ENCODE measurements at regions not wholly inside any gene's neighbourhood (a gene's known extent, or its start where the extent isn't known, plus 50 kb on each side); places are given as distances from the start of the nearest gene placed in this dataset.
"Not testable (repeated sequence)": the region's sequence is repeated elsewhere in the genome, so short reads cannot be mapped to it uniquely, and the experiment has no call there.

DNA sequence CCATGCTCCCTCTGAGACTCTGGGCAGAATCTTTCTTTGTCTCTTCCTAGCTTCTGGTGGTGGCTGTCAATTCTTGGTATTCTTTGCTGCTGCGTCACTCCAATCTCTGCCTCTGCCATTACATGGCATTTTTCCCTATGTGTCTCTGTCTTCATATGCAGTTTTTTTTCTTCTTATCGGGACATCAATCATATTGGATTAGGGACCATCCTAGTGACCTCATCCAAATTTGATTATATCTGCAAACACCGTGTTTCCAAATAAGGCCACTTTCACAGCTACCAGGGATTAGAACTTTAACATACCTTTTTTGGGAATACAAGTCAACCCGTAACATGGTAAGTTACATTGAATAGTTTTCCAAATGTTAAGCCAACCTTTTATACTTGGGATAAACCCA, 358.2 kb upstream of the FRG2C start:
- no peak for ATAC-seq
- Mint-ChIP-seq H3K9me3 (no peaks in the 10 kb centered on the region), H3K27me3 (no peaks in the 10 kb centered on the region), H3K4me1 (no peaks in the 10 kb centered on the region), H3K4me3 (no peak overlapping the region), H3K27ac (no peak overlapping the region)
- no peak for DNase-seq

DNA sequence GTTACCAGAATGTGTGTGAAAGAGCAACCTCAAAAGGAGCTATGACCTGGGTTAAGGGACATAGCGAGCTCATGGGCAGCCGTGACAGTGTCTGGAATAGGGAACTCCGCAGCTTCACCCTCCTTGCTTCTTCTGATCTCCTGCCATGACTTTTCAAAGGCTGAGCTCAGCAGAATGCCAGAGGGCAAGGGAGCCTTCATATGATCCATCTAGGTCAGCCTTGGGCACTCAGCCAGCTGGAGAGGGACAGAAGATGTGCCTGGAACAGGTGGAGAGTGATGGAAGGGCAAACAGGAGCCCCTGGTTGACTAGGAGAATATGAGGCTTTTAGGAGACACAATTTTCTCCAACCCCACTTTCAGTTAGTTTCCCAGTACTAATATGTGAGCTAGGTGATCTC, 352.8 kb upstream of the FRG2C start:
- H3K27ac Mint-ChIP-seq, H3K27me3 Mint-ChIP-seq, H3K4me1 Mint-ChIP-seq, H3K4me3 Mint-ChIP-seq, DNase-seq, ATAC-seq, H3K9me3 Mint-ChIP-seq: not testable (repeated sequence)

DNA sequence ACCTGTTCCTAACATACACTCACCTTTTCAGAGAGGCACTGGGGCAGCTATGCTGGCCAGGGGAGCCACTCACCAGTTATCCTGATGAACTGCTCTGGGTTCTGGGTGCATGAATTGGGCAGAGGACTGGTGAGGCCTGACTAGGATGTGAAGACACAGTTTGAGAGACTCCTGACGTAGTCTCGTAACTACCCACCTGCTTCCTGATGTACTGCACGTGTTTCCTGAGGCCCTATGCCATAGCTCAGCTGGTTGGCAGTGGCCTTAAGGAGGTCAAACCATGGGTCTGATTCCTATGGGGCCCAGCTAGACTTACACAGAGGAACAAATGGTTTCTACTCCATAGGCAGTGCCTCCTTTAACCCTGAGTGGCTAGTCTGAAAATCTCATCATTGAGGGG, 351.7 kb upstream of the FRG2C start:
- H3K4me3 Mint-ChIP-seq, ATAC-seq, H3K27me3 Mint-ChIP-seq, H3K9me3 Mint-ChIP-seq, DNase-seq, H3K4me1 Mint-ChIP-seq, H3K27ac Mint-ChIP-seq: not testable (repeated sequence)

DNA sequence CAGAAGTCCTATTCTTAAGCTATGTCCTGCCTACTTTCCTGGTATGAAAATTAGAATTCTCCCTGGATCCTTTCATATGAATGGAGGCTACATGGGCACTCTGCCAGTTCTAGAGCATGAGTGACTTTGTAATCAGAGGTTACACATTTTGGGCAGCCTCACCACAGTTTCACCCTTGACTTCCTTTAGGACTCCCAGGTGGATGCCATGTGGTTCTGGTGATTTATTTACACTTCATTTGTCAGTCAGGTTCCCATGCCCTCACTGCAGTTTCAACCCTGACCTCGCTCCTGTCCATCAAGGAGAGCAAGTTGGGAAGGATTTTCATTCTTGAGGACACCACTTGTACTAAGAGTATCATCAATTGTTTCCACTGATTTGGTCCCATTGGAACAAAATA, 344.4 kb upstream of the FRG2C start:
- ATAC-seq, H3K9me3 Mint-ChIP-seq, DNase-seq, H3K27me3 Mint-ChIP-seq, H3K27ac Mint-ChIP-seq, H3K4me3 Mint-ChIP-seq, H3K4me1 Mint-ChIP-seq: not testable (repeated sequence)

DNA sequence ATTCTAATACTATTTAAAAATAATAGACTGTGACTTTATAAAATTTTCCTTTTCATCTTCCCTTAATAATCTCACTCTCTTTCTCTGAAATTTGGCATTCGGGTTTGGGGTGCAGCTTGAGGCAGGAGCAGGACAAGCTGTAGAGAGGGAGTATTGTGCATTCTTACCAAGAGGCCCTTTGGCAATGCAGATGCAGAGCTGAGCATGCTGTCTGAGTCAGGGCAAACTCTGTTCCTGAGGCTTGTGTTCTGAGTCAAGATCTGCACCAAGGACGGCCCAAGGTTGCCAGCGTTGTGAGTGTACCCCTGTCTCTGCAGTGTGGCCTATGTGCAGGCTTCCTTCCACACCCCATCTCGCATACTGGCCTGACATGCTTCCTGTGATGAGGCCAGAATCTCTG, 343.8 kb upstream of the FRG2C start:
- Mint-ChIP-seq H3K9me3 (no peaks in the 10 kb centered on the region), H3K27ac (no peak overlapping the region), H3K4me1 (no peaks in the 10 kb centered on the region), H3K4me3 (no peak overlapping the region), H3K27me3 (no peaks in the 10 kb centered on the region)
- DNase-seq: no peak
- ATAC-seq: no peak

DNA sequence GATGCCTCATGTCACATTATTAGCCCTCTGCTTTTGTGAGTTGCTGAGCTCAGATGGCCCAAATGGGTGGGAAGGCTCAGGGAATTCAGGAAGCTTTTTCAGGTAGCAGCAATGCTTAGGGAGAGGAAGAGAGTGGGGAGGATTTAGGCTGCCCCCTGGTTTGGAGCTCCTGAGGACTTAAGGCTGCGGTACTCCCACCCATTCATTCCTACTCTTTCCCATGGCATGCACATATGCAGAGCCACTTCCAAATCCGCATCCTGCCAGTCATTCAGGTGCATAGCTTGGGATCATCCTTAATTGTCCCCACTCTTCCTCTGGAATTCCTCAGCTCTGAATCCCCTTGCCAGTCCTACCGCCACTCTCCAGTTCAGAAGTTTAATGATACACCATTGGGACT, 343.1 kb upstream of the FRG2C start:
- Mint-ChIP-seq H3K9me3 (no peaks in the 10 kb centered on the region), H3K4me3 (no peak overlapping the region), H3K27ac (no peak overlapping the region), H3K4me1 (no peaks in the 10 kb centered on the region), H3K27me3 (no peaks in the 10 kb centered on the region)
- ATAC-seq (no peak), DNase-seq (no peak)

DNA sequence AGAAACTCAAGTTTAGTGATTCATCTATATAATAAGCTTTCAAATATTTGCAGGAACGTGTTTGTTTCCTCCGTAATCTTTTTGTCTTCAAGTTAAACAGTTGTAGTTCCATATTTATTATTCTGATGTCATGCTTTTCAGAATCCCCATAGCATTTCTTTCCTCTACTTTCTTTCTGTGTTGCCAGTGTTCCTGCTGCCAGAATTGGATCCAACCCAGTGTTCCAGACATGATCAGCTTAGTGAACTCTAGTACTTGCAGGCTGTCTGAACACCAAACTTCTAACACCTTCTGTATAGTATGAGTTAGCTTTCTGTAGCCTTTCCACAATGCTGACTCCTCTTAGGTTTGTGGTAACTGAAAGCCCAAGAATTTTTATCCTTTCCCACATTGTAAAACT, 340.2 kb upstream of the FRG2C start:
- H3K4me3 Mint-ChIP-seq, H3K27me3 Mint-ChIP-seq, H3K9me3 Mint-ChIP-seq, DNase-seq, ATAC-seq, H3K4me1 Mint-ChIP-seq, H3K27ac Mint-ChIP-seq: not testable (repeated sequence)

DNA sequence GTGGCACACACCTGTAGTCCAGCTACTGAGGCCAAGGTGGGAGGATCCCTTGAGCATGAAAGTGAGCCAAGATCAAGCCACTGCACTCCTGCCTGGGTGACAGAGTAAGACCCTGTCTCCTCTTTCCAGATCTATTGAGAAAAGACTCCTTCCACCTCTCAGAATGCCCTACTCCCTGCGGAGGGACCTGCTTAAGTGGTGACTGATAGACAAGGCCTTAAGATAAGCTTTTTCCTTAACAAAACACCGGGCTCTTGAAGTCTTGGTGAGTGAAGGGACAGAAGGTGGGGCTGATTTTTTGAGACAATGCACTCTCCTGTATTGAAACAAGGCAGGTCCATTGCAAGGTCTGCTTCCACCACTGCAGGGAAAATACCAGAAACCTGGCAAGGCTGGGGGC, 338.4 kb upstream of the FRG2C start:
- no peak overlapping the region for H3K4me3 Mint-ChIP-seq
- no peaks in the 10 kb centered on the region for H3K9me3 Mint-ChIP-seq
- ATAC-seq: no peak

DNA sequence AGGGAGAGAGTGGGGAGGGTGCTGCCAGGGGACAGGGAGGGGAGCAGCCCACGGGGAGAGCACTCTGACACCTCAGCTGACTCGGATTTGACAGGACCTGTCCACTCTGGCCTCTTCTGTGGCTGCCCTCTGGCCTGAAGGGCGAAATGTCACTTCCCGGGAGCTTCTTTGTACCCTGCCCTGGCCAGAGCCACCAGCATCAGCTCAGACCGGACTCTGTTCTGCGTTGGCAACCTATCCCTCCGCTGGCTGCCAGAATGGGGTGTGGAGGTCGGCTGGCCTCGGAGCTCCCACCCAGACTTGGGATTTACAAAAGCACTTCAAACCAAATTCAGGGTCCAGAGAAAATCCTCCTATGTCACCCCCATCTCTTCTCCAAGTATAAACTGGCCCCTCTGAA, 336.7 kb upstream of the FRG2C start:
- H3K27me3 Mint-ChIP-seq: peaks cover 16% of the 10 kb centered on the region
- no peaks in the 10 kb centered on the region for H3K4me1 Mint-ChIP-seq
- no peaks in the 10 kb centered on the region for H3K9me3 Mint-ChIP-seq
- H3K4me3 Mint-ChIP-seq: no peak overlapping the region
- ATAC-seq: no peak
- DNase-seq: no peak
- no peak overlapping the region for H3K27ac Mint-ChIP-seq

More for the DNA sequence above, 338.4 kb upstream of the FRG2C start:
- DNase-seq: no peak
- H3K27ac Mint-ChIP-seq: no peak overlapping the region
- no peaks in the 10 kb centered on the region for H3K4me1 Mint-ChIP-seq
- H3K27me3 Mint-ChIP-seq: peaks cover 16% of the 10 kb centered on the region

DNA sequence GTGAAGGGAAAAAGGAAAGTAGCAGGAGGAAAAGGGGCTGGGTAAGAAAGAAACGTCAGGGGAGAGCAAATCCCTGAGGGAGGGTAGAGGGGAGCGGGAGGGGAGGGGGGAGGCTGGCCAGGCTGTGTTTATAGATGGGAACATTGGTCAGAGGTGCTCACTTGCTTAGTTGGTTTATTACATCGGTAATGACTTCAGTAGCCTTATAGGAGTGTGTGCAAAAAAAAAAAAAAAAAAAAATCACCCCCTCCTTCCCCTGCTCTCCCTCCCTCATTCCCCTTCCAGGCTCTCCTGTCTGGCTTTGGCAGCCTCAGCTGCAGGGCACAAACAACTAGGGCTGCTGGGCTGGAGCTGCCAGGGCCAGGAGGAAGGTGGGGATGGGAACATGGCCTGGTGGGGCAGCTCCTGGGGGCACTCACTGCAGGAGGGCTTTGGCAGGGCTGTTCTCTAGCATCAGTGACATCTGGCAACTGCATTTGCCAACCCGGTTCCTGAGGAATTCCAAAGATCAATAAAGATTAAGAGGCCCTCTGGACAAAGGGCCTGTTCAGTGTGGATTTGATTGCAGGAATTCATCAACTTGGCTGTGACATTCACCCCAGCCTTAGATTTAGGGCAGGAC, 334.5 kb upstream of the FRG2C start:
- Mint-ChIP-seq H3K4me3 (no peak overlapping the region), H3K4me1 (no peaks in the 10 kb centered on the region), H3K27me3 (peaks cover 16% of the 10 kb centered on the region), H3K9me3 (peaks cover 0 to 7% of the 10 kb centered on the region in 2 donors), H3K27ac (no peak overlapping the region)
- DNase-seq: no peak
- no peak for ATAC-seq

DNA sequence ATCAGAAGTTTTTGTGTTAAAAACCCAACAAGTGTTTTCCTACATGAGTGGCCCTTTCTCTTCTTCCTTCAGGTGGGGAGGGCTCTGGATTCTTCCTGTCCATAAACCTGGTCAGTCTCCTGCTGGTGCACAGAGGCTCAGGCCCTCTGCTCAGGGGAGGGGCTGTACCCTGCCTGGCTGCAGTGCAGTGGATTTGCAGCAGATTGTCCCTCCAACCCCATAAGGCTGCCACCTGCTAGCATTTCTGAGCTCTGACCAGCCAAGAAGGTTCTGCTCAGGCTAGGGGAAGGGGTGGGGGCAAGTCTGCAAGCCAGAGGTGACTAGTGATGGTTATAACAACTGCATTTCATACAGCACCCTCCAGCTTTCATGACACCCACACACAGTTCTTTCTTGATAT, 333.7 kb upstream of the FRG2C start:
- not testable (repeated sequence) for H3K9me3 Mint-ChIP-seq, ATAC-seq, H3K4me1 Mint-ChIP-seq

DNA sequence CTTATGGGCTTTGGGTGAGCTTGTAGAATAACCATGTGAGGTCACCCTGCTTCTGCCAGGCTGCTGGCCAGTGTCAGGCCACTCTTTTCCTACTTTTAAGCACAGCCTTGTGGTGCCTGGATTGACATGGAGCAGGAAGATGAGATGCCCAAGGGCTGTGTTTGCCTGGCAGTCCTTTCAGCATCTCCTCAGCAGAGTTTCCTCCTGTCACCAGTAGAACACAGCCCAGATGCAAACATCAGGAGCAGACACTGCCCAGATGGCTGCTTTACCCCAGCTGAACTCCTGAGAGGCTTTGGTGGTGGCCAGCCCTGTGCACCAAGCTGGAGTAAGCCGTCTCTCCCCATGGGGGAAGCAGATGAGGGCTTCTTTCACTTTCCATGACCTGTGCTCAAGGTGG, 332.0 kb upstream of the FRG2C start:
- H3K4me1 Mint-ChIP-seq, DNase-seq, H3K9me3 Mint-ChIP-seq, ATAC-seq, H3K27ac Mint-ChIP-seq, H3K4me3 Mint-ChIP-seq, H3K27me3 Mint-ChIP-seq: not testable (repeated sequence)

More for the DNA sequence above, 333.7 kb upstream of the FRG2C start:
- peaks cover 16% of the 10 kb centered on the region for H3K27me3 Mint-ChIP-seq
- DNase-seq, H3K4me3 Mint-ChIP-seq, H3K27ac Mint-ChIP-seq: not testable (repeated sequence)

DNA sequence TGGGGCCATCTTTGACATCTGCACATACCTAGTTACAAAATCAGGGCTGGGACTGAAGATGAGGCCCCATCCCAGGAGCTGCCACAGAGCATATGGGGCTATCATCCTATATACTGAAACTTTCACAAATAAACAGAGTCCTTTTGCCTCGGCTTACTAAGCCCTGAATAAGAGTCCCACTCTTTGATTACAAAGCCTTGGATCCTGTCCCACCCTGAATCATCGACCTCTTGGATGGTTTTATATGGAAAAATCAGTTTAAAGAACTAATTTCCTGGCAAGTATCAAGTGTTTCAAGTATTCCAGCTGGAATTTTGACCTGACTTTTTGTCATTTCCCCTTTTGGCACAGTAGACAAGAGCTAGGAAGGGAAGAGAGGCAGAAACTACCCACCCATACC, 331.3 kb upstream of the FRG2C start:
- H3K27me3 Mint-ChIP-seq: peaks cover 7% of the 10 kb centered on the region

DNA sequence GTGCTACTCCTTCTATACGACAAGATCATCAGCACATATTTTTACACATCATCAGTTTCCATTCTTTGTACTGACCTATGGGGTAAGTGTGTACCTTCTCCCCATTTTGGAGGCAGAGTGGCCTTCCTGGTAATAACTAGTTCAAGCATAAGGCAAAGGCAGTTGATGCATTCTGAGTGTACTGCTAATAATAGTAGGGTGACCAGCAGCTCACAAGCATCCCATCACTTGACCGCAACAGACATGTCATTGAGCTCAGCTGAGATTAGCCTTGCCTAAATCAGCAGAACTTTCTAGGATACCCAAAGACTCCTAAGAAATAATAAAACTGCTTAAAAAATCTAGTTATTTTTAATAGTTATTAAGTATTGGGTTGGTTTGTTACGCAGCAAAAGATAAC, 329.8 kb upstream of the FRG2C start:
- DNase-seq (no peak), ATAC-seq (no peak)
- no peaks in the 10 kb centered on the region for H3K4me1 Mint-ChIP-seq
- peaks cover 0 to 7% of the 10 kb centered on the region in 2 donors for H3K9me3 Mint-ChIP-seq
- no peak overlapping the region for H3K27ac Mint-ChIP-seq
- H3K4me3 Mint-ChIP-seq: no peak overlapping the region
- H3K27me3 Mint-ChIP-seq: peaks cover 2% of the 10 kb centered on the region

More for the DNA sequence above, 331.3 kb upstream of the FRG2C start:
- ATAC-seq: no peak
- H3K4me1 Mint-ChIP-seq: no peaks in the 10 kb centered on the region
- H3K9me3 Mint-ChIP-seq: peaks cover 0 to 7% of the 10 kb centered on the region in 2 donors
- no peak for DNase-seq
- no peak overlapping the region for H3K4me3 Mint-ChIP-seq
- no peak overlapping the region for H3K27ac Mint-ChIP-seq

DNA sequence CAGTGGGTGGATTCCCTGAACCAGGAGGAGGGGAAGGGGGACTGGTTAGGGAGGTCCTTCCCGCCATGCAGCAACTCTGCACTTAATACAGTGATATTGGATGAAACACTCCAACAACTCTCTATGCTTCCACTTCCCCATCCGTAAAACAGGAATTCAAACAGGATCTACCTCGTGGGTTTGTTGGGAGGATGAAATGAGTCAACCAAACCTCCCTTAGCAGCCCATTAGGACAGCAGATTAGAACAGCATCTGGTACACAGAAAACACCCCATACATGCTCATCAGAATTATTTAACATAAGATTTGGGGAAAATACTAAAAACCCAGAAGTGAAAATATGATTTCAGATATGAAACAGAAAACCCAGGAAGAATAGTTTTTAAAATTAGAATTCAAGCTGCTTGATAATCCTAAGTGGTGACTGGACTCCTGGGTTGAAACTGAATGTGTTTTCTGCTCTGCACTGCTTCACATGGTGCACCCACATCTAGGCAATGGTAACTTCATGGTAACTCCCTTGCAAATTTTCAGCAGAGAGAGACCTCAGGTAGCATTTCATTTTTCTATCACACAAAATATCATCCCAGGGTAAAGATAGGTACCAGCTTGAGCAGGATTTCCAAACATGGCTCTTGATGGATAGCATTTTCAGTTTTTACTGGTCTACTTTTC, 326.8 kb upstream of the FRG2C start:
- H3K27me3 Mint-ChIP-seq: no peaks in the 10 kb centered on the region
- H3K9me3 Mint-ChIP-seq: peaks cover 0 to 7% of the 10 kb centered on the region in 2 donors
- no peaks in the 10 kb centered on the region for H3K4me1 Mint-ChIP-seq
- no peak overlapping the region for H3K27ac Mint-ChIP-seq
- H3K4me3 Mint-ChIP-seq: no peak overlapping the region
- no peak for ATAC-seq
- DNase-seq: no peak

DNA sequence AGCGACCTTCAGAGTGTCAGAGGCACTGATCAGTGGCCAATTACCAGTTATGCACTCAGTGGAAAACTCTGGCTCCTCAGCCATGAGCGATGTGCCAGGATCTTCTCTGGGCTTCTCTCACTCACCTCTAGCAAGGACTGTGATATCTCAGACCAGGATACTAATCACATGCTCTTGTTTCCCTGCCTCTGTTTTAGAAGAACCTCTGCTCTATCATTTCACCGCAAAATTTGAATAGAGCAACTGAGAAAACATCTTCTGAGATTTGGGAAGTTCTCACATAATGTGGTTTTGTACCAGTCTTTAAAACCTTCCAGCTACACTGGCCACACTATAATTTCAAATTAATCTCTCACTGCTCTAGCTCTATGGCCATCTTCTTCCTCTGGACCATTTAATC, 325.8 kb upstream of the FRG2C start:
- Mint-ChIP-seq H3K27ac (no peak overlapping the region), H3K4me1 (no peaks in the 10 kb centered on the region), H3K27me3 (no peaks in the 10 kb centered on the region), H3K4me3 (no peak overlapping the region), H3K9me3 (peaks cover 0 to 7% of the 10 kb centered on the region in 2 donors)
- DNase-seq (no peak), ATAC-seq (no peak)
